T-helper 17 cell (primary cell): ENCODE measurements at regions not wholly inside any gene's neighbourhood (a gene's known extent, or its start where the extent isn't known, plus 50 kb on each side); places are given as distances from the start of the nearest gene placed in this dataset.

Experiments
- ATAC-seq: fragments of 150-1000 bp; cut with Tn5 transposase; 2 replicates; pipeline ENCODE4 v1.10.0; 2021; ENCODE audit warnings: mild to moderate bottlenecking, moderate library complexity
- DNase-seq, 3 donors: peaks; one replicate each; pipeline versions ENCODE4 v3.0.0 to v3.0.0-alpha.2; 2020 to 2021
- H3K9me3 ChIP-seq: one replicate; pipeline ENCODE4 v1.7.0; 2013; ENCODE audit warnings: low read length, mild to moderate bottlenecking; ENCODE audit not compliant: control insufficient read depth, poor library complexity, severe bottlenecking
- H3K27ac Mint-ChIP-seq: one replicate; pipeline ENCODE4 v1.8.0; 2022; ENCODE audit warnings: mild to moderate bottlenecking, moderate library complexity, mixed read lengths
- H3K27me3 Mint-ChIP-seq: one replicate; pipeline ENCODE4 v1.8.0; 2022; ENCODE audit warnings: mixed read lengths
- H3K36me3 Mint-ChIP-seq: one replicate; pipeline ENCODE4 v1.8.0; 2022; ENCODE audit warnings: low read depth, mixed read lengths
- H3K4me1 Mint-ChIP-seq: one replicate; pipeline ENCODE4 v1.8.0; 2022; ENCODE audit warnings: mild to moderate bottlenecking, mixed read lengths
- H3K4me3 Mint-ChIP-seq: one replicate; pipeline ENCODE4 v1.8.0; 2022; ENCODE audit warnings: mild to moderate bottlenecking, moderate library complexity, mixed read lengths

DNA sequence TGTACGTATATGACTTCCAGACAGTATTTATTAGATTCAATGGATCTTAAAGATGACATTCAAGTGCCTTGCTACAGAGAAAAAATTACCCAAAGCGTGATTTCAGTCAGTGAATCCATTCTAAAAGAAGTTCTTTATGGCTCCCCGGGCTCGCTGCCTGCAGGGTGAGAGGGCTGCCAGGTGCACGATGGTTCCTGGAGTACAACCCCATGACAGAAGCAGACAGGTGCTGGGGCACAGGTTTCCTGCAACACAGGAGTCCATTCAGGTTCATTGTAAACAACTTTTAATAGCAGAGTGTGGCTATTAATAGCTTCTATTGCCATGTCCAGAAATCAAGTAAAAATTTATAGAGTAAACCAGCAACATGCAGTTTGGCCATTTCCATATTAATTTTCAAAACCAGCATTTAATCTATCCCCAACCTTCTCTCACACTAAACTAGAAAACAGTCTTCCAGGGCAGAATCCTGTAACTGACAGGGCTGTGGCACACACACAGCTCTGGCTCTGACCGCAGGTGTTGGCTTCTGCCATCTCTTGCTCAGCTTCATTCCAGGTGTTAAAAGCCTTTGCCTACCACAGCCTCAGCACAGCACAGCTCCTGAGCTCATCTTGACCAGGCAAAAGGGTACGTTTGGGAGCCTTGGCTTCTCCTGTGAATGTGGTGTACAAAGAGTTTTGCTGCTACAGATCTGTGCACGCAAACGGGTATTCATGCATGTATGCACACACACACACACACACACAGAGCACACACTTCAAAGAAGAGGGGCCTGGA is 185.9 kb downstream of the MEX3B start:
- no peaks in the 10 kb centered on the region for H3K4me1 Mint-ChIP-seq
- H3K36me3 Mint-ChIP-seq, result no peaks in the 10 kb centered on the region
- H3K4me3 Mint-ChIP-seq, result no peak overlapping the region
- H3K27ac Mint-ChIP-seq, result no peak overlapping the region
- DNase-seq (no peak), ATAC-seq (no peak)
- H3K27me3 Mint-ChIP-seq, result peaks cover 4% of the 10 kb centered on the region
- no peaks in the 10 kb centered on the region for H3K9me3 ChIP-seq

DNA sequence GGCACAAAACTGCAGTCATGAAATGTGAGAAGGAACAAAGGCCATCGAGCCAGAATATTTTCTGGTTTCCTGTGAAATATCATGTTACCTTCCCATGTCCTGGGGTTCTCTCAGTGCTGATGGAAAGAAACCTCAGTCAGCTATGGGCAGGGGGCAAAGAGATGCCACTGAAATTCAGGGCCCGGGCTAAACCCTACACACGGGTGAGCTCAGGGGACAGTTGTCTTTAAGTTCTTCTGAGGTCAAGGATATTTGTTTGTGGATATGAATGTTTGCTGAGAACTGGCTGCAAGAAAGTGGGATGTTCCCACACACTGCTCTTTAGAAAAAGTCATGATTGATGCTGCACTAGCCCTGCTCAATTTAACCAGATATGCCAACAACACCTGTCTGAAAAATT is 187.2 kb downstream of the MEX3B start:
- H3K4me1 Mint-ChIP-seq, result no peaks in the 10 kb centered on the region
- no peaks in the 10 kb centered on the region for H3K9me3 ChIP-seq
- ATAC-seq (no peak), DNase-seq (no peak)
- peaks cover 4% of the 10 kb centered on the region for H3K27me3 Mint-ChIP-seq
- H3K27ac Mint-ChIP-seq, result no peak overlapping the region
- no peaks in the 10 kb centered on the region for H3K36me3 Mint-ChIP-seq
- no peak overlapping the region for H3K4me3 Mint-ChIP-seq

DNA sequence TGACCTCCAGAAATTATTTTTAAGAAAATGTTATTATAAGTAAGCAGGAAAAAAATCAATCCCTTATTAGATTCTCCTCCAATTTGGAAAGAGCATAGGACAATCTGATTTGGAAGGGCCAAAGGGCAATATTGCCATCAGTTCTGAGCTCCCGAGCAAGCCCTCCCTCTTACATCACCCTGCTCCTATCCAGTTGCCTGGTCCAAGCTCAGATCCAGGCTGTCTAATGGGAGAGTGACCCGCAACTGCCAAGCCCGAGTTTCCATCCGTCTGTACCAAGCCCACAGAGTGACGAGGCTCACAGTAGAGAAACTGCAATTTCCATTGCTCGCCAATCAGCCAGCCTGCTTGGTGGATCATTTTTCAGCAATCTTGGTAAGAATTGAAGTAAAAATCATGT is 187.7 kb downstream of the MEX3B start:
- ATAC-seq (no peak), DNase-seq (no peak)
- H3K27me3 Mint-ChIP-seq, result peaks cover 4% of the 10 kb centered on the region
- H3K9me3 ChIP-seq, result no peaks in the 10 kb centered on the region
- H3K4me3 Mint-ChIP-seq, result no peak overlapping the region
- H3K36me3 Mint-ChIP-seq, result no peaks in the 10 kb centered on the region
- H3K4me1 Mint-ChIP-seq, result no peaks in the 10 kb centered on the region
- H3K27ac Mint-ChIP-seq, result no peak overlapping the region

DNA sequence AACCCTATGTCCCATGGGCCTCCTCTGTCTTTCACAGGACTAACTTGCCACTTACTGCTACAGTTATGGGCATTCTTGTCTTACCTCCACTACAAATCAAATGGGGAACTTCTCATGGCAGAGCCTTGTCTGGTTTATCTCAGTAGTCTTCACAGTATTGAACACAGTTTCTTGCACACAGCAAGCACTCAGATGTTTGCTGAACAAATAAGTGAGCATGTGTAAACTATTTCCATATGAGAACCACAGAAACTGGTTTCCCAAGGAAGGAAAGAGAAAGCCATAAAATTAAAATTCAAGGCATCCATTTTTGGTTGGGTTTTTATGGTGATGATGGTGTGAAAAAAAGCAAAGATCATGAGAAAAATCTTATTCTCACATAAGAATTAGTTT is 189.2 kb downstream of the MEX3B start:
- ATAC-seq (no peak), DNase-seq (no peak)
- Mint-ChIP-seq H3K4me3 (no peak overlapping the region), H3K4me1 (no peaks in the 10 kb centered on the region), H3K27me3 (peaks cover 15% of the 10 kb centered on the region), H3K36me3 (no peaks in the 10 kb centered on the region), H3K27ac (no peak overlapping the region)
- no peaks in the 10 kb centered on the region for H3K9me3 ChIP-seq

DNA sequence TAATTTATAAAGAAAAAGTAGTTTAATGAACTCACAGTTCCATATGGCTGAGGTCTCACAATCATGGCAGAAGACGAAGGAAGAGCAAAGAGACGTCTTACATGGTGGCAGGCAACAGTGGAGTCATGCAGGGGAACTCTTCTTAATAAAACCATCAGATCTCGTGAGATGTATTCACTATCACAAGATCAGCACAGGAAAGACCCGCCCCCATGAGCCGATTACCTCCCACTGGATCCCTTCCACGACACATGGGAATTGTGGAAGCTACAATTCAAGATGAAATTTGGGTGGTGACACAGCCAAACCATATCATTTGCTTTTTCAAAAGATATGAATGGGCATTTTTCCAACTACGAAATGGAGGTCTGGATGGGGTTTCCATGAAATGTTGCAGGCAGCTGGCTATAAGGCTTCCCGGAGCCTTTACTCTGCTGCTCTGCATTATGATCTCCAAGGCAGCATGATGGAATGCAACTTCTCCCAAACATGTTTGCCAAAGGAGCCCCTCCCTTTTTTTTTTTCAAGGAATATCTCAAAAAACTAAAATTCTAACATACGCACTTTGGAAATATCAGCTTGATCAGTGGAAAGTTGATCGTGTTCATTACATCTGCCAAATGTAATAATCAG is 189.7 kb downstream of the MEX3B start:
- Mint-ChIP-seq H3K27me3 (peaks cover 19% of the 10 kb centered on the region), H3K4me3 (no peak overlapping the region), H3K36me3 (no peaks in the 10 kb centered on the region), H3K4me1 (no peaks in the 10 kb centered on the region), H3K27ac (no peak overlapping the region)
- ATAC-seq (no peak), DNase-seq (no peak)
- H3K9me3 ChIP-seq, result no peaks in the 10 kb centered on the region

DNA sequence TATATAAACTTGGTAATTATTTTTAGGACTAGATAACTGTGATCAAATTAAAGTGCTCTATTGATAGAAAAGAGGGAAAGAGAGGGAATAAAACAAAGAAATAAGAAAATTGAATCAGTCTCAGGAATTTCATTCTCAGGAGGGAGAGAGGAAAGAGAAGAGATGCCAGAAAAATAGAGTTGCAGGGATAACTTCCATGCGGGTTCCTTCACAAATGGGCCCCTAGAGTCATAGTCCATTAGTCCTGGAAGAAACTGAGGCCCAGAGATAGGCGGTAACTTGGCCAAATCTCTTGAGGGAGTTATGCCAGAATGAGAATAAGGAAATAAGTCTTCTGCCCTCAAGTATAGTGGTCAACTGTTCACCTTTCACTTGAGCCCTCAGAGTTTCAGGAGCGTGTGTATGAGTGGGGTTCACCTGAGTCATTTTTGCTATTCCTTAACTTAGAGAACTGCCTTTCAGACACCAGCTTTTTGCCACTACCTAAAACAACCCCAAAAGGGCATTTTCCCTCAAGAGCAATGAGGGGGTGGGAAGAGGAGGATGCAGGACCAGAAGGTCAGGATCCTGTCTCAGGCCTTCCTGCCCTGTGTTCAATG is 192.6 kb downstream of the MEX3B start:
- no peak overlapping the region for H3K27ac Mint-ChIP-seq
- DNase-seq, result no peak

DNA sequence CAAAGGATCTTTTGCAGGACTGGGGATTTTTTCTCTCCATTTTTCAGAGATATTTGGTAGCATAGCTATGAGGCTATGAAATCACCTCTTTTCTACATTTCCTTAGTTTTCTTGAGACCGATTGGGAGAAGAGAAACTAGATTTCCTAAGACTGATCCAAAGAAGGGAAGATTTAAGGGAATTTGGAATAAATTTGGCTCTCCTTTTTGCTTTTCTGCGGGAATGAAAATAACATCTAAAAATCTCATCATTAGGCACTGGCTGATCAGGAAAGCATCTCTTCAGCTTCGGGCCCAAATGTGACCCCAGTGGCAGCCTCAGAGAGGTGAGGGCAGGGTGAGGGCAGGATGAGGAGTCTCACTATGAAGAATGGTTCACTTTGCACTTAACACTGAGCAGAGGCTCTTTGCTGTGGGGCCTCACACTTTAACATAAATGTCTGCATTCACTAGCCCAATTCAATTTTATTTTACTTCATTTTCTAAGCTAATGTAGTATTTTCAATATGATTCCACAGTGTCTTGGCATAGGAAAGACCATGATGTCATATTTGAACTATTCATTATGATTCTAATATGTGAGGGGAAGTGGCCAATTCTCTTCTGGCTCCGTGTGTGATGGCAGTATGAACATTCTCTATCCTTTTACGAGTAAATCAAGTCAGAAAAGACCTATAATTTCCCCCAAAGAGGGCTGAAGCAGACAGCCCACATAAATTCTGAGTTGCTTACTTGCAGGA is 193.2 kb downstream of the MEX3B start:
- DNase-seq, result no peak
- Mint-ChIP-seq H3K4me1 (no peaks in the 10 kb centered on the region), H3K27me3 (peaks cover 31% of the 10 kb centered on the region), H3K4me3 (no peak overlapping the region), H3K27ac (no peak overlapping the region), H3K36me3 (no peaks in the 10 kb centered on the region)
- H3K9me3 ChIP-seq, result no peaks in the 10 kb centered on the region
- ATAC-seq, result no peak

More for the DNA sequence above, 192.6 kb downstream of the MEX3B start:
- ATAC-seq, result no peak
- H3K27me3 Mint-ChIP-seq, result peaks cover 31% of the 10 kb centered on the region
- no peaks in the 10 kb centered on the region for H3K36me3 Mint-ChIP-seq
- no peaks in the 10 kb centered on the region for H3K4me1 Mint-ChIP-seq
- no peaks in the 10 kb centered on the region for H3K9me3 ChIP-seq
- H3K4me3 Mint-ChIP-seq, result no peak overlapping the region

DNA sequence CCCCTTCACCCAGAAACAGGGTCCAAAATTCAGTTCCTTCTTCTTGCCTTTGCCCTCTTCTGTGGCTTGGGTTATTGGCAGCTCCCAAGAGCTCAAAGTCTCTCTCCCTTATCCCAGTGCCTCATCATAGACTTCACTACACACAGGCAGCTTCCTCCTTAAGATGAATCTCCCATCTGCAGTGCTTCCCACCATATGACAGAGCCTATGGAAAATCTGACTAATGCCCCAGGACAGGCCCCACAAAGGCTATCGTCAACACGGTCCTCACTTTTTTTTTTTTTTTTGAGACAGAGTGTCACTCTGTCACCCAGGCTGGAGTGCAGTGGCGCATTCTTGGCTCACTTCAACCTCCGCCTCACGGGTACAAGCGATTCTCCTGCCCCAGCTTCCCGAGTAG is 194.1 kb downstream of the MEX3B start:
- H3K4me3 Mint-ChIP-seq, result no peak overlapping the region
- H3K4me1 Mint-ChIP-seq, result no peaks in the 10 kb centered on the region
- DNase-seq, result no peak
- H3K36me3 Mint-ChIP-seq, result no peaks in the 10 kb centered on the region
- peaks cover 31% of the 10 kb centered on the region for H3K27me3 Mint-ChIP-seq
- H3K27ac Mint-ChIP-seq, result no peak overlapping the region
- H3K9me3 ChIP-seq, result no peaks in the 10 kb centered on the region
- no peak for ATAC-seq

DNA sequence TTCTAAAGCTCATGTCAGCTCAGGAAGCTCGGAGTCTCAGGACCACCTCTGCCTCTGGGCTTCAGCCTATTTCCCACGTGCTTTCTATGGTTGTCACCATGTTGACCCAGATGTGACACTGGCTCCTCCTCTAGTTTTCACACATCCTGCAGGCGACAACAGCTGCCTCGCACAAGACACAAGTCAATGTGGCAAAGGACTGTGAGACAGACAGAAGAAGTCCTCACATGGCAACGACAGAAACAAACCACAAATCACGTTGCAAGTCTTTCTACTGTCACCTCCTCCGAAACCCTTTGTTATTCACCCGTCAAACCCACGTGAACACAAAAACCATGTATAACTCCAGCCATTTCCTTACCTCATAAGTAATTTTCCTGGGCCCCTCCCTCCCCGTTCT is 194.5 kb downstream of the MEX3B start:
- H3K36me3 Mint-ChIP-seq, result no peaks in the 10 kb centered on the region
- ATAC-seq, result no peak
- no peak overlapping the region for H3K4me3 Mint-ChIP-seq
- H3K27ac Mint-ChIP-seq, result no peak overlapping the region
- DNase-seq, result no peak
- H3K9me3 ChIP-seq, result no peaks in the 10 kb centered on the region
- peaks cover 31% of the 10 kb centered on the region for H3K27me3 Mint-ChIP-seq
- H3K4me1 Mint-ChIP-seq, result no peaks in the 10 kb centered on the region

DNA sequence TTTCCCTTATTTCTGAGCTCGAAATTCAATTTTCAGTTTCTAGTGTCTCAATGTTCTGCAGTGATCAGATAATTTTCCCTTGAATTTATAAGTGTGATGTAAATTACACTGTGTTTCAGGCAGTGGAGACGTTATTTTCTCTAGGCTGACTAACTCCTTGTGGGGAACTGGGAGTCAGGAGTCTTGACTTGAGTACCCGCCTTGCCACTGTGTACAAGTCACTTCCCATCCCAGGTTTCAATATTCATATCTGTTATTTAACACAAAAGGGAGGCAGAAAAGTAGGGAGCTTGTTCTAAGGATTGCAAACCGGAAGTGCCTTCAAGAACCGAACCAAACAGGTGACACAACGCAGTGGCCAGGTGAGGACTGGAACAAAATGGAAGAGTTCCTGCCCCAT is 196.5 kb downstream of the MEX3B start:
- no peak for ATAC-seq
- no peak overlapping the region for H3K4me3 Mint-ChIP-seq

DNA sequence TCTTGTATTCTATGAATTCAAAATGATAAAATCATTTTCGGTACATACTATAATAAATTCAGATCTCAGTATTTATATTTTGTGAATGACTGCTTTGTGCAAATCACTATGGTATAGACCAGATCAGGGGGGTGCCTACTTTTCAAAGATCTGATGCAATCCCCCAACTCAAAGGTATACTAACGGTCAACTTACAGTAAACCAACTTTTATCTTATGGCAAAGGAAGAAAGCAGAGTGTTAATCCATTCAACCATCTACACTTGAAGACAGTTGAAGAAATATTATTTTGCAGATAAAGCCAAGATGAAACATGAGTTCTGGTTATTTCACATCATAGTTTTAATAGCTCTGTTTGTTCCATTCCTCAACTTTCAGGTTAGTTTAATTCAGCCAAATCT is 197.1 kb downstream of the MEX3B start:
- Mint-ChIP-seq H3K27me3 (peaks cover 31% of the 10 kb centered on the region), H3K4me3 (no peak overlapping the region), H3K36me3 (no peaks in the 10 kb centered on the region), H3K27ac (no peak overlapping the region), H3K4me1 (no peaks in the 10 kb centered on the region)
- no peak for DNase-seq
- ATAC-seq, result no peak
- H3K9me3 ChIP-seq, result no peaks in the 10 kb centered on the region

More for the DNA sequence above, 196.5 kb downstream of the MEX3B start:
- no peaks in the 10 kb centered on the region for H3K9me3 ChIP-seq
- Mint-ChIP-seq H3K36me3 (no peaks in the 10 kb centered on the region), H3K27me3 (peaks cover 31% of the 10 kb centered on the region), H3K4me1 (no peaks in the 10 kb centered on the region), H3K27ac (no peak overlapping the region)
- no peak for DNase-seq

DNA sequence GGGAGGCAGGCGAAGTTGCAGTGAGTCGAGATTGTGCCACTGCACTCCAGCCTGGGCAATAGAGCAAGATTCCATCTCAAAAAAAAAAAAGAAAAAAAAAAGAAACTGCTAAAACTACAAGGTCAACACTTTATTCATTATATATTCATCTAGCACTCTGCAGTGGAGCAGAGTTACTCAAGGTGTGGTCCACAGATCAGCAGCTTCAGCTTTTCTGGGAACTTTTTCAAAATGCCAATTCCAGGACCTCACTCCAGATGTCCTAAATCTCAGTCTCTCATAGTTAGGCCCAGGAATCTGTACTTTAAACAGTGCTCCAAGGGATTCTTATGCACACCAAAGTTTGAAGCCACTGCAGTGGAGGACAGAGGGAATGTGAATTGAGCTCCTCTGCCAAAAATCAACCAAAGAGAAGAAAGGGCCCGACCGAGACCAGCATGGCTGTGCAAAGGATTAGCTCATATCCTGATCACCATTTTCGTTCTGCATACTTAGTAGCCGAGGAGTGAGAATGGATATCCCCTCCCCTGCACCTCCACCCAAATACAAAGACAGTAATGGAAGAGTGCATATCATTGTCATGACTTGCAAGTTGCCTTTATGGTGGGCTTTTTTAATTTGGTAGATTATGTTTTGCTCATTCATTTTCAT is 201.9 kb downstream of the MEX3B start:
- DNase-seq, result no peak
- ATAC-seq, result no peak
- Mint-ChIP-seq H3K27ac (no peak overlapping the region), H3K4me3 (no peak overlapping the region), H3K27me3 (no peaks in the 10 kb centered on the region), H3K4me1 (no peaks in the 10 kb centered on the region), H3K36me3 (no peaks in the 10 kb centered on the region)
- H3K9me3 ChIP-seq, result peaks cover under 1% of the 10 kb centered on the region

DNA sequence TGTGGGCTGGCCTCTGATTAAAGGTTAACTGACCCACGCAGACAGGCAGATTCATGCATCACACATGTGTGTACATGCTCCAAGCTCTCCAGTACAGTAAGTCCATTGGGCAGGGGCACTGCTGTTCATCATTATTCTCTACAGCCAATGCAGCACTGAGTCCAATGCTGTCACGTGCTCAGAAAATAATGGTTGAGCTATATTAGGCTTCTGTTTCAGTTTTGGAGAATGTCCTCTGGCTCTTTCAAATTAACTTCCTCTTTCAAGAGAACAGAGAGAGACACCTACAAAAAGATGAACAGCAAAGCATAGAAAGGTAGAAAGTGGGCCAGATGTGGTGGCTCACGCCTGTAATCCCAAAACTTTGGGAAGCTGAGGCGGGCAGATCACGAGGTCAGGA is 202.6 kb downstream of the MEX3B start:
- H3K36me3 Mint-ChIP-seq, result no peaks in the 10 kb centered on the region
- no peak for ATAC-seq
- H3K27ac Mint-ChIP-seq, result no peak overlapping the region
- no peaks in the 10 kb centered on the region for H3K27me3 Mint-ChIP-seq
- peaks cover 2% of the 10 kb centered on the region for H3K9me3 ChIP-seq
- DNase-seq, result no peak
- H3K4me1 Mint-ChIP-seq, result no peaks in the 10 kb centered on the region
- H3K4me3 Mint-ChIP-seq, result no peak overlapping the region
